ENCODE measurements at regions not wholly inside any gene's neighbourhood (a gene's known extent, or its start where the extent isn't known, plus 50 kb on each side); places are given as distances from the start of the nearest gene placed in this dataset.

- H3K4me3 ChIP-seq (replicated peaks; ENCODE audit: insufficient read depth, low read length) = no peak overlapping the region
- no peak for TF ChIP-seq GABPA (IDR thresholded peaks at IDR 0.05; ENCODE audit: low read depth)
- TF ChIP-seq REST (IDR thresholded peaks at IDR 0.05; ENCODE audit: insufficient replicate concordance, low read depth) = no peak
- TF ChIP-seq SPI1 (IDR thresholded peaks at IDR 0.05; ENCODE audit: borderline replicate concordance, low read depth) = no peak
- no peak for TF ChIP-seq POLR2AphosphoS5 (IDR thresholded peaks at IDR 0.05; ENCODE audit: low read depth)
- TF ChIP-seq CTCF (IDR thresholded peaks at IDR 0.05; ENCODE audit: insufficient read depth, low read length) = no peak
- H3K27me3 ChIP-seq (ENCODE audit: insufficient read depth, poor library complexity, severe bottlenecking) = no peaks in the 10 kb centered on the region
- DNase-seq (ENCODE audit: low read depth in 1 of 2, low spot score in 1 of 2) = no peak
- no peak overlapping the region for H3K27ac ChIP-seq (replicated peaks)
Measured at GRCh38 chr12:13374793-13375192, 178.3 kb downstream of the EMP1 start.

GRCh38 chr12:13373803-13374202, 177.3 kb downstream of the EMP1 start:
- H3K4me3 ChIP-seq (replicated peaks; ENCODE audit: insufficient read depth, low read length) = no peak overlapping the region
- no peak for DNase-seq (ENCODE audit: low read depth in 1 of 2, low spot score in 1 of 2)
- no peak for TF ChIP-seq REST (IDR thresholded peaks at IDR 0.05; ENCODE audit: insufficient replicate concordance, low read depth)
- TF ChIP-seq GABPA (IDR thresholded peaks at IDR 0.05; ENCODE audit: low read depth) = no peak
- TF ChIP-seq CTCF (IDR thresholded peaks at IDR 0.05; ENCODE audit: insufficient read depth, low read length) = no peak
- no peak for TF ChIP-seq SPI1 (IDR thresholded peaks at IDR 0.05; ENCODE audit: borderline replicate concordance, low read depth)
- no peak for TF ChIP-seq POLR2AphosphoS5 (IDR thresholded peaks at IDR 0.05; ENCODE audit: low read depth)
- H3K27me3 ChIP-seq (ENCODE audit: insufficient read depth, poor library complexity, severe bottlenecking) = no peaks in the 10 kb centered on the region
- no peak overlapping the region for H3K27ac ChIP-seq (replicated peaks)

GRCh38 chr12:13373131-13373530, 176.6 kb downstream of the EMP1 start:
- no peak for DNase-seq (ENCODE audit: low read depth in 1 of 2, low spot score in 1 of 2)
- H3K27me3 ChIP-seq (ENCODE audit: insufficient read depth, poor library complexity, severe bottlenecking) = no peaks in the 10 kb centered on the region
- TF ChIP-seq REST (IDR thresholded peaks at IDR 0.05; ENCODE audit: insufficient replicate concordance, low read depth) = no peak
- no peak for TF ChIP-seq SPI1 (IDR thresholded peaks at IDR 0.05; ENCODE audit: borderline replicate concordance, low read depth)
- TF ChIP-seq CTCF (IDR thresholded peaks at IDR 0.05; ENCODE audit: insufficient read depth, low read length) = no peak
- no peak for TF ChIP-seq GABPA (IDR thresholded peaks at IDR 0.05; ENCODE audit: low read depth)
- TF ChIP-seq POLR2AphosphoS5 (IDR thresholded peaks at IDR 0.05; ENCODE audit: low read depth) = no peak
- no peak overlapping the region for H3K4me3 ChIP-seq (replicated peaks; ENCODE audit: insufficient read depth, low read length)
- no peak overlapping the region for H3K27ac ChIP-seq (replicated peaks)
